Activated CD4-positive, CD25-positive, alpha-beta regulatory T cell treated with anti-CD3 and anti-CD28 coated beads, Interleukin-2, amount 50 U/mL, for 24 hours (primary cell): ENCODE measurements at regions not wholly inside any gene's neighbourhood (a gene's known extent, or its start where the extent isn't known, plus 50 kb on each side); places are given as distances from the start of the nearest gene placed in this dataset.

Experiments
- ATAC-seq, 2 donors: fragments of 150-1000 bp; cut with Tn5 transposase; one replicate each; pipeline ENCODE4 v1.10.0; 2021; ENCODE audit warnings: mild to moderate bottlenecking in 1 of 2, moderate library complexity in 1 of 2

GRCh38 chr7:138257459-138258196, 181.4 kb downstream of the AKR1D1 start:
- ATAC-seq = no peak

- ATAC-seq = no peak
Measured at GRCh38 chr7:138258197-138258559, 181.9 kb downstream of the AKR1D1 start.

- ATAC-seq = no peak
Measured at GRCh38 chr7:138259675-138260074, 183.4 kb downstream of the AKR1D1 start.

- no peak for ATAC-seq
Measured at GRCh38 chr7:138267934-138268333, 191.7 kb downstream of the AKR1D1 start.

GRCh38 chr7:138276891-138277290, 183.2 kb upstream of the TRIM24 start:
- no peak for ATAC-seq

GRCh38 chr7:138278601-138279000, 181.5 kb upstream of the TRIM24 start:
- ATAC-seq = peak in 1 of 2 donors; percentile 21

- ATAC-seq = no peak
Measured at GRCh38 chr7:138282997-138283396, 177.1 kb upstream of the TRIM24 start.

- ATAC-seq = no peak
Measured at GRCh38 chr7:138285129-138285528, 174.9 kb upstream of the TRIM24 start.

- ATAC-seq = no peak
Measured at GRCh38 chr7:138286846-138287245, 173.2 kb upstream of the TRIM24 start.

GRCh38 chr7:138287549-138287948, 172.5 kb upstream of the TRIM24 start:
- ATAC-seq = no peak

- ATAC-seq = no peak
Measured at GRCh38 chr7:138289082-138289481, 171.0 kb upstream of the TRIM24 start.

GRCh38 chr7:138289864-138290263, 170.2 kb upstream of the TRIM24 start:
- no peak for ATAC-seq

- no peak for ATAC-seq
Measured at GRCh38 chr7:138292951-138293350, 167.1 kb upstream of the TRIM24 start.

GRCh38 chr7:138295049-138295637, 164.9 kb upstream of the TRIM24 start:
- peak in 1 of 2 donors; percentile 21 for ATAC-seq

- no peak for ATAC-seq
Measured at GRCh38 chr7:138297526-138297925, 162.5 kb upstream of the TRIM24 start.

GRCh38 chr7:138299066-138299465, 161.0 kb upstream of the TRIM24 start:
- ATAC-seq = no peak

- ATAC-seq = no peak
Measured at GRCh38 chr7:138303230-138304070, 156.6 kb upstream of the TRIM24 start.

- ATAC-seq = no peak
Measured at GRCh38 chr7:138304071-138304320, 156.1 kb upstream of the TRIM24 start.

GRCh38 chr7:138307633-138308032, 152.4 kb upstream of the TRIM24 start:
- no peak for ATAC-seq

GRCh38 chr7:138308136-138308535, 151.9 kb upstream of the TRIM24 start:
- no peak for ATAC-seq

- no peak for ATAC-seq
Measured at GRCh38 chr7:138309186-138309585, 150.9 kb upstream of the TRIM24 start.

GRCh38 chr7:138313829-138314178, 146.3 kb upstream of the TRIM24 start:
- no peak for ATAC-seq

- ATAC-seq = no peak
Measured at GRCh38 chr7:138316421-138317043, 143.5 kb upstream of the TRIM24 start.
